ENCODE measurements at regions not wholly inside any gene's neighbourhood (a gene's known extent, or its start where the extent isn't known, plus 50 kb on each side); places are given as distances from the start of the nearest gene placed in this dataset.
A peak's percentile ranks its signal among the peaks of the same experiment; 100 is the strongest.

DNA sequence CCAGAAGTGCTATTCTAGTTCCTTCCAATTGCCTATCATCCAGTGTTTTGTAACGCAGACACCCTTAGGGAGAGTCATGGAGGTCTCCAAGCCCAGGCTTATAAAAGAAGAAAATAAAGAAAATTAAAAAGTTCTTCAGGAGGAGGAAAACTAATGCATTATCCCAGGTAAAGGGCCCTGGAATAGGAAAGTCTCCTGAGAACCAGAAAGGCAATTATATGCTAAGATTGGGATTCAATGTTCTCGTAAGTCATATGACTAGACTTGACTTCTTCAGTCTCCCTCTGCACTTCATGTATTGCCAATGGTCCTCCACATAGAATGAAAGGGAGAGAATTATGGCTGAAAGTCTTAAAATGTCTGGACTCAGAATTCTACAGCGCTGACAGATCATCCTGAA is 154.4 kb upstream of the STK32A start:
- TF ChIP-seq POLR2AphosphoS5 (IDR thresholded peaks at IDR 0.05), result no peak
- no peak for TF ChIP-seq POLR2A (IDR thresholded peaks at IDR 0.05)
- TF ChIP-seq, protein P1, sequence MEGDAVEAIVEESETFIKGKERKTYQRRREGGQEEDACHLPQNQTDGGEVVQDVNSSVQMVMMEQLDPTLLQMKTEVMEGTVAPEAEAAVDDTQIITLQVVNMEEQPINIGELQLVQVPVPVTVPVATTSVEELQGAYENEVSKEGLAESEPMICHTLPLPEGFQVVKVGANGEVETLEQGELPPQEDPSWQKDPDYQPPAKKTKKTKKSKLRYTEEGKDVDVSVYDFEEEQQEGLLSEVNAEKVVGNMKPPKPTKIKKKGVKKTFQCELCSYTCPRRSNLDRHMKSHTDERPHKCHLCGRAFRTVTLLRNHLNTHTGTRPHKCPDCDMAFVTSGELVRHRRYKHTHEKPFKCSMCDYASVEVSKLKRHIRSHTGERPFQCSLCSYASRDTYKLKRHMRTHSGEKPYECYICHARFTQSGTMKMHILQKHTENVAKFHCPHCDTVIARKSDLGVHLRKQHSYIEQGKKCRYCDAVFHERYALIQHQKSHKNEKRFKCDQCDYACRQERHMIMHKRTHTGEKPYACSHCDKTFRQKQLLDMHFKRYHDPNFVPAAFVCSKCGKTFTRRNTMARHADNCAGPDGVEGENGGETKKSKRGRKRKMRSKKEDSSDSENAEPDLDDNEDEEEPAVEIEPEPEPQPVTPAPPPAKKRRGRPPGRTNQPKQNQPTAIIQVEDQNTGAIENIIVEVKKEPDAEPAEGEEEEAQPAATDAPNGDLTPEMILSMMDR (IDR thresholded peaks at IDR 0.05), result no peak
- TF ChIP-seq EP300 (IDR thresholded peaks at IDR 0.05), result no peak
- H3K27me3 ChIP-seq, result no peaks in the 10 kb centered on the region
- DNase-seq, result no peak
- H3K4me3 ChIP-seq, result peak overlapping the region in 1 of 4 donors; percentile 3
- H3K36me3 ChIP-seq, result no peaks in the 10 kb centered on the region
- H3K4me1 ChIP-seq, result no peaks in the 10 kb centered on the region
- intact Hi-C loops (cut with DNase I), result no loop called here
- 90 to 91% methylated on average over 3 of the region's 3 CpGs for WGBS, 2 donors
- H3K9me3 ChIP-seq, result no peaks in the 10 kb centered on the region
- peak overlapping the region in 1 of 4 donors; percentile 49 for H3K27ac ChIP-seq

DNA sequence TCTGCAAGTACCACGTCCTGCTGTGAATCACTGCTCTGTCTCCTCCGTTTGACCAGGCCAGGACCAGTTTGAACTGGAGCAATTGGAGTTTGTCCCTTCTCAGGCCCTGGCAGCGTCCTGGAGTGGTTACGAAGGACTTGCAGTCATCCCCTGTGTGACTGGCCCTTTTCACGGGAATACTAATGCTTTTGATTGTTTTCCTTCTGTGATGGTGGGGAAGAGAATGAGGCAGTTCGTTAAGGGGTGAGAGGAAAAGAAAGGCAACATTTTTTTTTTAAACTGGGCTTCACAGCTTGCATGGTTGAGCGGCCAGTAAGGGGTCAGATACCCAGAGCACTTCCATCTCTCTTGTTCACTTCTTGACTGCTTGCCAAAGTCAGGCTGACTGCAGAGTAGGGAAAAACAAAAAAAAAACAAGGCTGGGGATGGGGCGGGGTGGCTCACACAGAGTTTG is 153.5 kb upstream of the STK32A start:
- peak; percentile 69 for DNase-seq
- peak overlapping the region in 1 of 4 donors; percentile 3 for H3K4me3 ChIP-seq
- no peaks in the 10 kb centered on the region for H3K4me1 ChIP-seq
- peak overlapping the region in 1 of 4 donors; percentile 49 for H3K27ac ChIP-seq
- no peaks in the 10 kb centered on the region for H3K9me3 ChIP-seq
- TF ChIP-seq, protein P1 (IDR thresholded peaks at IDR 0.05), result no peak
- peak in 2 of 4 donors; percentile 31 to 44 for TF ChIP-seq POLR2AphosphoS5 (IDR thresholded peaks at IDR 0.05)
- intact Hi-C loops (cut with DNase I), result no loop called here
- no peaks in the 10 kb centered on the region for H3K27me3 ChIP-seq
- H3K36me3 ChIP-seq, result no peaks in the 10 kb centered on the region
- 42 to 50% methylated on average over 8 of the region's 8 CpGs for WGBS, 2 donors

DNA sequence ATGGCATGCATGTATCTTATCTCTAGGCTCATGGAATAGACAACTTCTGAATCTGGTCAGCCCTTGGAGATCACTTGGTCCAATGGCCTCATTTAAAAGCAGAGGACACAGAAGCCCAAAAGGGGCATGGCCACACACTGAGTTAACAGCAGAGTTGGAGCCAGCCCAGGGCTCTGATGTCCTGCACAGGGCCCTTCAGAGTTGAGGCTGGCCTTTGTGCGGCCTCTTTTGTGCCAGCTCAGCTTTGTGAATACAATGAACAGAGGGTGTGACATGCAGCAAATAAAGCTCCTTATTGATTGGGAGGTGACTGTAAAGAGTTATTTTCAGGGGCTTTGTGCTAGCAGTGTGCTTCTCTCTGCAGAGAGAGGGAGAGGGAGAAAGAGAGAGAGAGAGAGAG is 150.1 kb upstream of the STK32A start:
- intact Hi-C loops (cut with DNase I), result no loop called here
- WGBS, 2 donors, result 54 to 77% methylated on average over 1 of the region's 1 CpG
- Histone ChIP-seq H3K27me3 (no peaks in the 10 kb centered on the region), H3K4me3 (no peak overlapping the region), H3K9me3 (no peaks in the 10 kb centered on the region), H3K36me3 (no peaks in the 10 kb centered on the region), H3K27ac (no peak overlapping the region), H3K4me1 (no peaks in the 10 kb centered on the region)
- peak; percentile 65 for DNase-seq
- TF ChIP-seq POLR2A (IDR thresholded peaks at IDR 0.05) (no peak), EP300 (IDR thresholded peaks at IDR 0.05) (no peak), POLR2AphosphoS5 (IDR thresholded peaks at IDR 0.05) (no peak)
- TF ChIP-seq, protein P1 (IDR thresholded peaks at IDR 0.05), result no peak

DNA sequence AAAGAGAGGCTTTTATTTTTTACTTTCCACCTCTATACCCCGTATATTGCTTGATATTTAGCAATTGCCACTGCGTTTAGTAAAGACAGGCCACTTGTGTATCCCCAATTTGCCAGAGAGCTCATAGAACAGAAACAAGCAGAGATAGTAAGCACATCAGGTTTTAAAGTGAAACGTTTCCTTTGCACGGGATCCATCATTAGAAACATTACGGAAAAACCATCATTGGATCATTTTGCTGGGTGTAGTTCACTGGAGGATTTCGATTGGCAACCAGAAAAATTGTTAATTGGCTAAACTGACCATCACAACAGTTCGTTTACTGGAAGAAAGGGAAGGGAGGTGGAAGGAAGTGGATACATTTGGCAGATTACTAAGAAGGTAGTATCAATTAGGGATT is 149.4 kb upstream of the STK32A start:
- no peak overlapping the region for H3K4me3 ChIP-seq
- no peaks in the 10 kb centered on the region for H3K4me1 ChIP-seq
- intact Hi-C loops (cut with DNase I), result no loop called here
- H3K9me3 ChIP-seq, result no peaks in the 10 kb centered on the region
- no peaks in the 10 kb centered on the region for H3K36me3 ChIP-seq
- TF ChIP-seq POLR2A (IDR thresholded peaks at IDR 0.05) (no peak), POLR2AphosphoS5 (IDR thresholded peaks at IDR 0.05) (no peak), EP300 (IDR thresholded peaks at IDR 0.05) (no peak)
- TF ChIP-seq, protein P1 (IDR thresholded peaks at IDR 0.05), result no peak
- H3K27ac ChIP-seq, result peak overlapping the region in 1 of 4 donors; percentile 5
- no peak for DNase-seq
- H3K27me3 ChIP-seq, result no peaks in the 10 kb centered on the region
- 64 to 78% methylated on average over 7 of the region's 7 CpGs for WGBS, 2 donors

DNA sequence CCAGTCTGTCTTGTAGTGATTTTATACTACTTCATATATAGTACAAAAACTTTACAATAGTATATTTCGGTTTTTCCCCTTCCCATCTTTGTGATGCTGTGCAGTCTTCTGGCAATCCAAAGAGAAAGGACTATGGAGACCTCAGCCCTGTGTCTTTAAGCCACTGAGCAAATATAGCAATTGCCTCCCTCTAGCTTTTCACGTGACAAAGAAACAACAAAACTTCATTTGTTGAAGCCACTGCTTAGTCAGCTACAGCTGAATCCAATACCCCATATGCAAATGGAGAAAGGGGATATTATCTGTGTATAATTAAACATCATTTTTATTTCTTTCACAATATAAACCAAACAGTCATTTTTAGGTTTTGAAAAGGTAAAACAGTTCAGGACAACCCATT is 142.8 kb upstream of the STK32A start:
- Histone ChIP-seq H3K36me3 (no peaks in the 10 kb centered on the region), H3K9me3 (no peaks in the 10 kb centered on the region), H3K4me1 (no peaks in the 10 kb centered on the region), H3K27ac (no peak overlapping the region), H3K4me3 (no peak overlapping the region), H3K27me3 (no peaks in the 10 kb centered on the region)
- WGBS, 2 donors, result 34 to 37% methylated on average over 2 of the region's 2 CpGs
- intact Hi-C loops (cut with DNase I), result no loop called here
- DNase-seq, result no peak
- TF ChIP-seq POLR2A (IDR thresholded peaks at IDR 0.05) (no peak), POLR2AphosphoS5 (IDR thresholded peaks at IDR 0.05) (no peak), EP300 (IDR thresholded peaks at IDR 0.05) (no peak)
- TF ChIP-seq, protein P1 (IDR thresholded peaks at IDR 0.05), result no peak
